T-helper 2 cell treated with Interferon-gamma antibody and Interleukin-4, amounts not matched to agents 100 ng/mL and 5 ng/mL, for 36 hours (primary cell): ENCODE measurements at regions not wholly inside any gene's neighbourhood (a gene's known extent, or its start where the extent isn't known, plus 50 kb on each side); places are given as distances from the start of the nearest gene placed in this dataset.

Experiments
- intact Hi-C: fragments of 100-400 bp; cut with micrococcal nuclease; formaldehyde crosslinking; loops from one replicate; pipeline ENCODE4 v1.15.1; 2023

- intact Hi-C loops: no loop called here
These were observed 624.1 kb upstream of the CDH4 start for GRCh38 chr20:60627751-60628565.

- intact Hi-C loops: no loop called here
These were observed 623.3 kb upstream of the CDH4 start for GRCh38 chr20:60628749-60629148.

- intact Hi-C loops: no loop called here
These were observed 622.9 kb upstream of the CDH4 start for GRCh38 chr20:60629206-60629605.

- intact Hi-C loops: no loop called here
These were observed 621.5 kb upstream of the CDH4 start for GRCh38 chr20:60630609-60631008.

GRCh38 chr20:60631585-60632287 is 620.3 kb upstream of the CDH4 start:
- intact Hi-C loops: no loop called here

GRCh38 chr20:60632391-60633262 is 619.4 kb upstream of the CDH4 start:
- intact Hi-C loops: no loop called here

- intact Hi-C loops: no loop called here
These were observed 617.4 kb upstream of the CDH4 start for GRCh38 chr20:60634491-60635172.

- intact Hi-C loops: no loop called here
These were observed 615.6 kb upstream of the CDH4 start for GRCh38 chr20:60636417-60636816.

- intact Hi-C loops: no loop called here
These were observed 614.3 kb upstream of the CDH4 start for GRCh38 chr20:60637801-60638200.

- intact Hi-C loops: no loop called here
These were observed 613.5 kb upstream of the CDH4 start for GRCh38 chr20:60638430-60639098.

- intact Hi-C loops: no loop called here
These were observed 610.1 kb upstream of the CDH4 start for GRCh38 chr20:60641879-60642447.

- intact Hi-C loops: no loop called here
These were observed 609.5 kb upstream of the CDH4 start for GRCh38 chr20:60642541-60642940.

- intact Hi-C loops: no loop called here
These were observed 603.5 kb upstream of the CDH4 start for GRCh38 chr20:60648556-60648955.

GRCh38 chr20:60649541-60649940 is 602.5 kb upstream of the CDH4 start:
- intact Hi-C loops: no loop called here

- intact Hi-C loops: no loop called here
These were observed 602.0 kb upstream of the CDH4 start for GRCh38 chr20:60650087-60650486.

- intact Hi-C loops: no loop called here
These were observed 600.0 kb upstream of the CDH4 start for GRCh38 chr20:60652046-60652445.

GRCh38 chr20:60652615-60653014 is 599.4 kb upstream of the CDH4 start:
- intact Hi-C loops: no loop called here

- intact Hi-C loops: no loop called here
These were observed 598.8 kb upstream of the CDH4 start for GRCh38 chr20:60653111-60653845.

- intact Hi-C loops: no loop called here
These were observed 593.4 kb upstream of the CDH4 start for GRCh38 chr20:60658681-60659080.

- intact Hi-C loops: no loop called here
These were observed 592.8 kb upstream of the CDH4 start for GRCh38 chr20:60659240-60659639.
